Astrocyte (in vitro differentiated cells and primary cell): ENCODE measurements at regions not wholly inside any gene's neighbourhood (a gene's known extent, or its start where the extent isn't known, plus 50 kb on each side); places are given as distances from the start of the nearest gene placed in this dataset.

ENCODE experiments used
- EZH2 ChIP-seq: IDR thresholded peaks from 2 replicates; pipeline ENCODE4 v1.6.1; 2012; ENCODE audit warnings: mild to moderate bottlenecking, low read length, inconsistent platforms; ENCODE audit not compliant: insufficient read depth
- TF ChIP-seq, protein P1 (sequence below): IDR thresholded peaks from 2 replicates; pipeline ENCODE4 v1.5.1; 2011; ENCODE audit warnings: low read depth, mild to moderate bottlenecking, inconsistent platforms, low read length, moderate library complexity; ENCODE audit not compliant: insufficient read depth

GRCh38 chr7:13288516-13288915 lies 601.1 kb downstream of the ARL4A start:
- TF ChIP-seq, protein P1, sequence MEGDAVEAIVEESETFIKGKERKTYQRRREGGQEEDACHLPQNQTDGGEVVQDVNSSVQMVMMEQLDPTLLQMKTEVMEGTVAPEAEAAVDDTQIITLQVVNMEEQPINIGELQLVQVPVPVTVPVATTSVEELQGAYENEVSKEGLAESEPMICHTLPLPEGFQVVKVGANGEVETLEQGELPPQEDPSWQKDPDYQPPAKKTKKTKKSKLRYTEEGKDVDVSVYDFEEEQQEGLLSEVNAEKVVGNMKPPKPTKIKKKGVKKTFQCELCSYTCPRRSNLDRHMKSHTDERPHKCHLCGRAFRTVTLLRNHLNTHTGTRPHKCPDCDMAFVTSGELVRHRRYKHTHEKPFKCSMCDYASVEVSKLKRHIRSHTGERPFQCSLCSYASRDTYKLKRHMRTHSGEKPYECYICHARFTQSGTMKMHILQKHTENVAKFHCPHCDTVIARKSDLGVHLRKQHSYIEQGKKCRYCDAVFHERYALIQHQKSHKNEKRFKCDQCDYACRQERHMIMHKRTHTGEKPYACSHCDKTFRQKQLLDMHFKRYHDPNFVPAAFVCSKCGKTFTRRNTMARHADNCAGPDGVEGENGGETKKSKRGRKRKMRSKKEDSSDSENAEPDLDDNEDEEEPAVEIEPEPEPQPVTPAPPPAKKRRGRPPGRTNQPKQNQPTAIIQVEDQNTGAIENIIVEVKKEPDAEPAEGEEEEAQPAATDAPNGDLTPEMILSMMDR, result no peak
- no peak for TF ChIP-seq EZH2
